Lower lobe of right lung (tissue), 2 donors: ENCODE measurements at regions not wholly inside any gene's neighbourhood (a gene's known extent, or its start where the extent isn't known, plus 50 kb on each side); places are given as distances from the start of the nearest gene placed in this dataset.

Experiments
- ATAC-seq, 2 donors: fragments of 200-7000 bp; cut with Tn5 transposase; one replicate each; pipeline ENCODE4 v1.9.1; 2020 to 2022; ENCODE audit warnings: mild to moderate bottlenecking in 2 of 2, moderate library complexity in 2 of 2
- DNase-seq: peaks from one replicate; pipeline ENCODE4 v3.0.0-alpha.2; 2020
- H3K27ac ChIP-seq: fragments of 200-600 bp; one replicate; pipeline ENCODE4 v1.8.0; 2022
- H3K27me3 ChIP-seq: fragments of 200-600 bp; one replicate; pipeline ENCODE4 v1.8.0; 2022; ENCODE audit warnings: low read depth
- H3K36me3 ChIP-seq: fragments of 200-600 bp; one replicate; pipeline ENCODE4 v1.8.0; 2022; ENCODE audit warnings: mild to moderate bottlenecking
- H3K4me1 ChIP-seq: fragments of 200-600 bp; one replicate; pipeline ENCODE4 v1.8.0; 2022
- H3K4me3 ChIP-seq: fragments of 200-600 bp; one replicate; pipeline ENCODE4 v1.8.0; 2022; ENCODE audit warnings: mild to moderate bottlenecking
- H3K9me3 ChIP-seq: fragments of 200-600 bp; one replicate; pipeline ENCODE4 v1.8.0; 2022
- CTCF ChIP-seq: fragments of 200-600 bp; IDR thresholded peaks from one replicate; pipeline ENCODE4 v1.8.0; 2022; ENCODE audit warnings: antibody characterized with exemption, mild to moderate bottlenecking
- intact Hi-C: fragments of 100-400 bp; cut with DNase I; formaldehyde crosslinking; loops from one replicate; pipeline ENCODE4 v1.11.0; 2022
- donor health status: DM: no; HTN: yes; CAD: no; lungs with severe emphysema.

- Histone ChIP-seq H3K27ac (no peak overlapping the region), H3K27me3 (no peaks in the 10 kb centered on the region), H3K4me1 (no peaks in the 10 kb centered on the region), H3K9me3 (no peaks in the 10 kb centered on the region), H3K36me3 (no peaks in the 10 kb centered on the region), H3K4me3 (no peak overlapping the region)
- intact Hi-C loops: no loop called here
- no peak for ATAC-seq
- no peak for TF ChIP-seq CTCF
- no peak for DNase-seq
Measured at GRCh38 chr11:92797874-92798273, 171.6 kb upstream of the MTNR1B start.

- Histone ChIP-seq H3K9me3 (no peaks in the 10 kb centered on the region), H3K4me1 (no peaks in the 10 kb centered on the region), H3K27ac (no peak overlapping the region), H3K27me3 (no peaks in the 10 kb centered on the region), H3K4me3 (no peak overlapping the region), H3K36me3 (no peaks in the 10 kb centered on the region)
- DNase-seq (no peak), ATAC-seq (no peak)
- TF ChIP-seq CTCF: no peak
- intact Hi-C loops: no loop called here
Measured at GRCh38 chr11:92801685-92802084, 167.8 kb upstream of the MTNR1B start.

- Histone ChIP-seq H3K27me3 (no peaks in the 10 kb centered on the region), H3K27ac (no peak overlapping the region), H3K9me3 (no peaks in the 10 kb centered on the region), H3K4me1 (no peaks in the 10 kb centered on the region), H3K36me3 (no peaks in the 10 kb centered on the region), H3K4me3 (no peak overlapping the region)
- DNase-seq (no peak), ATAC-seq (no peak)
- TF ChIP-seq CTCF: no peak
- intact Hi-C loops: no loop called here
Measured at GRCh38 chr11:92802644-92803043, 166.8 kb upstream of the MTNR1B start.

GRCh38 chr11:92803391-92803790 lies 166.1 kb upstream of the MTNR1B start:
- intact Hi-C loops: no loop called here
- no peak overlapping the region for H3K27ac ChIP-seq
- DNase-seq: no peak
- no peak overlapping the region for H3K4me3 ChIP-seq
- H3K9me3 ChIP-seq: no peaks in the 10 kb centered on the region
- no peaks in the 10 kb centered on the region for H3K36me3 ChIP-seq
- no peaks in the 10 kb centered on the region for H3K4me1 ChIP-seq
- ATAC-seq: no peak
- no peaks in the 10 kb centered on the region for H3K27me3 ChIP-seq
- TF ChIP-seq CTCF: no peak

- H3K27ac ChIP-seq: no peak overlapping the region
- no peaks in the 10 kb centered on the region for H3K4me1 ChIP-seq
- no peak overlapping the region for H3K4me3 ChIP-seq
- H3K9me3 ChIP-seq: no peaks in the 10 kb centered on the region
- H3K36me3 ChIP-seq: no peaks in the 10 kb centered on the region
- TF ChIP-seq CTCF: no peak
- intact Hi-C loops: no loop called here
- H3K27me3 ChIP-seq: no peaks in the 10 kb centered on the region
- ATAC-seq: no peak
- no peak for DNase-seq
Measured at GRCh38 chr11:92804388-92804966, 165.0 kb upstream of the MTNR1B start.

- Histone ChIP-seq H3K4me1 (no peaks in the 10 kb centered on the region), H3K36me3 (no peaks in the 10 kb centered on the region), H3K27ac (no peak overlapping the region), H3K9me3 (no peaks in the 10 kb centered on the region), H3K27me3 (no peaks in the 10 kb centered on the region), H3K4me3 (no peak overlapping the region)
- intact Hi-C loops: no loop called here
- ATAC-seq: no peak
- TF ChIP-seq CTCF: no peak
- no peak for DNase-seq
Measured at GRCh38 chr11:92808022-92808421, 161.4 kb upstream of the MTNR1B start.
